ENCODE measurements at regions not wholly inside any gene's neighbourhood (a gene's known extent, or its start where the extent isn't known, plus 50 kb on each side); places are given as distances from the start of the nearest gene placed in this dataset.

- no peak for TF ChIP-seq EZH2 (IDR thresholded peaks at IDR 0.05; ENCODE audit: borderline replicate concordance, insufficient read depth, low read depth, low read length, poor library complexity, severe bottlenecking)
- TF ChIP-seq, protein P1, sequence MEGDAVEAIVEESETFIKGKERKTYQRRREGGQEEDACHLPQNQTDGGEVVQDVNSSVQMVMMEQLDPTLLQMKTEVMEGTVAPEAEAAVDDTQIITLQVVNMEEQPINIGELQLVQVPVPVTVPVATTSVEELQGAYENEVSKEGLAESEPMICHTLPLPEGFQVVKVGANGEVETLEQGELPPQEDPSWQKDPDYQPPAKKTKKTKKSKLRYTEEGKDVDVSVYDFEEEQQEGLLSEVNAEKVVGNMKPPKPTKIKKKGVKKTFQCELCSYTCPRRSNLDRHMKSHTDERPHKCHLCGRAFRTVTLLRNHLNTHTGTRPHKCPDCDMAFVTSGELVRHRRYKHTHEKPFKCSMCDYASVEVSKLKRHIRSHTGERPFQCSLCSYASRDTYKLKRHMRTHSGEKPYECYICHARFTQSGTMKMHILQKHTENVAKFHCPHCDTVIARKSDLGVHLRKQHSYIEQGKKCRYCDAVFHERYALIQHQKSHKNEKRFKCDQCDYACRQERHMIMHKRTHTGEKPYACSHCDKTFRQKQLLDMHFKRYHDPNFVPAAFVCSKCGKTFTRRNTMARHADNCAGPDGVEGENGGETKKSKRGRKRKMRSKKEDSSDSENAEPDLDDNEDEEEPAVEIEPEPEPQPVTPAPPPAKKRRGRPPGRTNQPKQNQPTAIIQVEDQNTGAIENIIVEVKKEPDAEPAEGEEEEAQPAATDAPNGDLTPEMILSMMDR (IDR thresholded peaks at IDR 0.05), result no peak
These were observed 299.0 kb downstream of the TRIB2 start for GRCh38 chr2:13015532-13016320.

All from B cell (primary cell).